HG03135 (cell line): ENCODE measurements at regions not wholly inside any gene's neighbourhood (a gene's known extent, or its start where the extent isn't known, plus 50 kb on each side); places are given as distances from the start of the nearest gene placed in this dataset.
"Not testable (repeated sequence)": the region's sequence is repeated elsewhere in the genome, so short reads cannot be mapped to it uniquely, and the experiment has no call there.

Source experiments
- ATAC-seq: cut with Tn5 transposase; IDR thresholded peaks from one replicate; pipeline ENCODE4 v1.9.1; 2021; ENCODE audit warnings: mild to moderate bottlenecking, moderate library complexity; ENCODE audit not compliant: unreplicated experiment

DNA sequence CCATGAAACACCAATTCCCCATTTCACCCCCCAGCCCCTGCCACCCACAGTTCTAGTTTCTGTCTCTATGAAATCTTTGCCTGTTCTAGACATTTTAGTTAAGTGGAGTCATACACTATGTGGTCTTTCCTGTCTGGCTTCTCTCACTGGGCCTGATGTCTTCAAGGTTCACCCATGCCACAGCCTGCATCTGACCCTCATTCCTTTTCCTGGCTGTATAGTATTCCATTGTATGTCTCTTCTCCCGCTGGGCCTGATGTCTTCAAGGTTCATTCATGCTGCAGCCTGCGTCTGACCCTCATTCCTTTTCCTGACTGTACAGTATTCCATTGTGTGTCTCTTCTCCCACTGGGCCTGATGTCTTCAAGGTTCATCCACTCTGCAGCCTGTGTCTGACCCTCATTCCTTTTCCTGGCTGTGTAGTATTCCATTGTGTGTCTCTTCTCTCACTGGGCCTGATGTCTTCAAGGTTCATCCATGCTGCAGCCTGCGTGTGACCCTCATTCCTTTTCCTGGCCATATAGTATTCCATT is 191.7 kb downstream of the CRLF2 start:
- ATAC-seq = no peak

DNA sequence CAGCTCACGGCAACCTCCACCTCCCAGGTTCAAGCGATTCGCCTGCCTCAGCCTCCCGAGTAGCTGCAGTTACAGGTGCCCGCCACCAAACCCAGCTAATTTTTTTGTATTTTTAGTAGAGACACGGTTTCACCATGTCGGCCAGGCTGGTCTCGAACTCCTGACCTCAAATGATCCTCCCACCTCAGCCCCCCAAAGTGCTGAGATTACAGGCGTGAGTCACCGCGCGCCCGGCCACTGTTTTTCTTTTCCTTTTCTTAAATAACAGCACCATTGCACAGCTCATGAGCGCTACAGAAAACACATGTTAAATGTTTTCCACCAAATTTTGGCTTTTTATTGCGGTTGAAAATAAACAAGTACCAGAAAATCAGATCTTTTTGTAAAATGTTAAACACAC is 195.5 kb downstream of the CRLF2 start:
- not testable (repeated sequence) for ATAC-seq

DNA sequence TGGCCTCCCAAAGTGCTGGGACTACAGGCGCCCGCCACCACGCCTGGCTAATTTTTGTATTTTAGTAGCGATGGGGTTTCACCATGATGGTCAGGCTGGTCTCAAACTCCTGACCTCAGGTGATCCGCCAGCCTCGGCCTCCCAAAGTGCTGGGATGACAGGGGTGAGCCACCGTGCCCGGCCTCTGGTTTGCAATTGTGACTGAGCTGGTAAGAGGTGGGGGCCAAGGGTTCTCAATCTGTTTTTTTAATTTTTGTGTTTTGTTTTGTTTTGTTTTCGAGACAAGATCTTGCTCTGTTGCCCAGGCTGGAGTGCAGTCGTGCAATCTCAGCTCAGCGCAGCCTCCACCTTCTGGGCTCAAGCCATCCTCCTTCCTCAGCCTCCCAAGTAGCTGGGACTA is 196.2 kb downstream of the CRLF2 start:
- not testable (repeated sequence) for ATAC-seq

DNA sequence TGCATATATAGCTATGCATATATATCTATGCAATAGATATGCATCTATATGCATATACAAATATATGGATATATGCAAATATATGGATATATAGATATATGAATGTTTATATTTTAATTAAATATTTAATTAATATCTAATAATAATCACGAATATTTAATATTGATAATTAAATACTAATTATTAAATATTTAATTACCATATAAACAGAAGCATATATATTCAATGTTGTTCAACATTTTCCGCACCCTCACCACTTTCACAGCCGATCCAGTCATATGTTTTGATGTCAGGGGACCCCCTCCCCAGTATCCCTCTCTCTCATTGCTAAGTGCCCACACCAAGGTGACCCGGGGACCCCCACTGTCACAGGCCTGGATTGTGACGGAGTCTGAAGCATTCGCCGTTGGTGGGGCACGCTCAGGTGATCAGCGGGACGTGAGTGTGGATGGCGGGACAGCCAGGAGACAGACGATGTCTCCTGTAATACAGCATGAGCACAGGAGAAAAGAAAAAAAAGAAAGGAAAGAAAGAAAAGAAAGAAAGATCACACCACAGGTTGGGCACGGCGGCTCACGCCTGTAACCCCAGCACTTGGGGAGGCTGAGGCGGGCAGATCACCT is 199.7 kb downstream of the CRLF2 start:
- ATAC-seq = no peak

DNA sequence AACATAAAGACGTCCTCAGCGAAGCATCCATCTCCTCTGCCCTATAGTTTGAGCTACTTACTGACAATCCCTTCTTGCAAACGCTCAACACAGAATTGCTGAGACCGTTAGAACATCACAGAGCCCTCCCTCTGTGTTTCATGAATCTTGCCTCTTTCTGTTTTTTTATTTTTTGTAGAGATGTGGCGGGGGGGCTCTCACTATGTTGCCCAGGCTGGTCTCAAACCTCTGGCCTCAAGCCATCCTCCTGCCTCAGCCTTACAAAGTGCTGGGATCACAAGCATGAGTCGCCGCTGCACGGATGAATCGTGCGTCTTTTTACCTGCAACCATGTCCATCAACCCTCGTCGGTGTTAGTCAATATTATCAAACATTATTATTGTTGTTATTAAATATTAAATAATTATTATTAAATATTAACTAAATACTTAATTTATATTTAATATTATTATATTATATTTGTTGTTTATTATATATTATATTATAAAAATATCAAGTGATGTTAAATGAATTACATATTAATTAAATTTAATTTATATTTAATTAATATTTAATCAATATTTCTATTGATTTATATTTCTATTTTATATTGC is 200.7 kb downstream of the CRLF2 start:
- ATAC-seq = no peak

DNA sequence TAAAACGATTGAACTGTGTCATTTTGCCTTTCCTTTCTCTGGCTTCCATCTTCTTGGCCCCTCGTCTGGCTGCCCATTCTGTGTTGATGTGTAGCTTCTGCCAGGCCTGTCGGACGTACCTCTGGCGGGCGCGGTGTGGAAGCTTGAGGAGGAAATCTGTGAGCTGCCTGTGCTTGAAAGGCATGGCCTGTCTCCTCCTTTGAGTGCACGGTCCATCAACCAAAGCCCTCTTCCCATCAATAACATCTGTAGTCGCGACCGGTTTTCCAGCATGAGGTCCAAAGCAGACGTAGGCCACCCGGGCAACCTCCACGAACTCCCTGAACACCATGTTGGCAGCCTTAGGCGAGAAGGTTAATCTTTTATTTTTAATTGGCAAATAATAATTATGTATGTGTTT is 202.7 kb downstream of the CRLF2 start:
- no peak for ATAC-seq

DNA sequence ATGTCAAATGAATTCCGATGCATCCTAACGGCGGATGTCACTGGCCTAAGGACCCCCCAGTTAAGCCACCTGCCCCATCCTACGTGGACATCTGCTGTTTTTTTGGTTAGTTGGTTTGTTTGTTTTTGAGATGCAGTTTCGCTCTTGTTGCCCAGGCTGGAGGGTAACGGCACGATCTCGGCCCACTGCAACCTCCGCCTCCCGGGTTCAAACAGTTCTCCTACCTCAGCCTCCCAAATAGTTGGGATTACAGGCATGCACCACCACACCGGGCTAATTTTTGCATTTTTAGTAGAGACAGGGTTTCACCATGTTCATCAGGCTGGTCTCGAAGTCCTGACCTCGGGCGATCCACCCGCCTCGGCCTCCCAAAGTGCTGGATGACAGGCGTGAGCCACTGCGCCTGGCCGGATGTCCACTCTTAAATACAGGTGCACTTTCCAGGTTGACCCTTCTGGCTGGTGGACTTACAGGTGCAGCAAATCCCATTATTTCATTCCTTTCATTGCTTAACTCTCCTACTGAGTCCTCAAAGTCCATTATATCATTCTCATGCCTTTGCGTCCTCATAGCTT is 206.2 kb downstream of the CRLF2 start:
- ATAC-seq = no peak

DNA sequence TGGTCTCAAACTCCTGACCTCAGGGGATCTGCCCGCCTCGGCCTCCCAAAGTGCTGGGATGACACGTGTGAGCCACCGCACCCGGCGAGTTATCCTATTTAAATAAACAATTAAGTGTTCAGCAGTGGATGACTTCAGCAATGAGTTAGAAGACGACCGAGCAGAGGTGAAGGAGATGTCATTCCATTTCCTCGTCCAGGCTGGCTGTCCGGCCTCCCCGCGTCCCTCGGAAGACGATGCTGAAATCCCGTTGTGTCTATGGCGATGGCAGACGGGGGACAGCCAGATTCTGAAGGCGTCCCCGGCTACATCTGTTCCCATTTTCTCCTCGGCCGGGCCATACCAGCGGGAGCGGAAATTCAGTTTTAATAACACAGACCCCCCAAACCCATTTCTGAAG is 209.8 kb downstream of the CRLF2 start:
- no peak for ATAC-seq

DNA sequence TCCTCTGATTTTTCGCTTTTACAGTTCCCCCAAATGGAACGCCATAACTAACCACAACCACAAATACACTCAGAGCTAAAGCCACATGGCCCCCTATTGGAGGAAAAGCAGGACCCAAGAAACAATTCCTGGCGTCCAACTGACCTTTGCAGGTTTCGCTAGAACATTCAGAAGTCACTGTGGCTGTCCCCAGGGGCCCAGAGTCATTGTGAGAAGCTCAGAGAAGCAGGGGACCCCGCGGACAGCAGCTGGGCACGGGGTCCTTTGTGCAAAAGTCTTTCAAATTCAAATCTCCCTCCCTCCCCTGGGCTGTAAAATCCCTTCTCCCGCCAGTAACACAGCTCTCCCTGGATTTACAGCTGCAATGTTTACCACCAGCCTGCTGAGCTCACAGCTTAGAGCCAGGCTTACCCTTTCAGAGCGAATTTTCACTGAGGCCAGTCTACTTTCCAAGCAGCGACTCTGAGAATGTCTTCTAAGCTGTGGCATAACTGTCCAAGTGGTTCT is 214.8 kb downstream of the CRLF2 start:
- no peak for ATAC-seq

DNA sequence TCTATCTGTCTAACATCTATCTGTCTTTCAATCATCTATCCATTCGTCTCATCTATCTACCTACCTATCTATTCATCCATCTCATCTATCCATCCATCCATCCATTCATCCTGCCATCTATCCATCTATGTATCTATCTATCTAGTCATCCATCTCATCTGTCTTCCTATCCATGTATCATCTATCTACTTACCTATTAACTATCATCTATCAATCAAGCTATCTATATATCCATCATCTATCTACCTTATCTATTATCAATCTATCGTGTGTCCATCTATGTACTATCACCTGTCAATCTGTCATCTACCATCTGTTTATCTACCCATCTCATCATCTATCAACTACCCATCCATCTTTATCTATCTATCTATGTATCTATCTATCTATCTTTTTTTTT is 217.7 kb downstream of the CRLF2 start:
- no peak for ATAC-seq

DNA sequence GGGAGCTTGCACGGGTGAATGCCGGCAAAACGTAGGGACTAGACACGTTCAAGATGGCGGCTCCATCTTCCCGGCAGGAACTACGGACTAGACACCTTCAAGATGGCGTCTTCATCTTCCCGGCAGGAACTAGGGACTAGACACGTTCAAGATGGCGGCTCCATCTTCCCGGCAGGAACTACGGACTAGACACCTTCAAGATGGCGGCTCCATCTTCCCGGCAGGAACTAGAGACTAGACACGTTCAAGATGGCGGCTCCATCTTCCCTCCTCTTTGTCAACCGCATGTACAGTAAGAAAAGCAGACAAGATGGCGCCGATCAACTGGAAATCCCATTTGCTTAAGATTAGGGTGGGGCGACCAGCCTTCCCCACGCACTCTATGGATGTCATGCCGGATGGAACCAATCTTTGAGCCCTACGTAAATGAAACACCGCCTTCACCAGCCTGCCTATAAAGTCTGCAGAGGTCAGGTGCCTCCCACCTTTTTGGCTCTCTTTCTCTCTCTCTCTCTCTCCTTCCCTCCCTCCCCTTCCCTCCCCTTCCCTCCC is 222.4 kb downstream of the CRLF2 start:
- ATAC-seq = peak; percentile 97

DNA sequence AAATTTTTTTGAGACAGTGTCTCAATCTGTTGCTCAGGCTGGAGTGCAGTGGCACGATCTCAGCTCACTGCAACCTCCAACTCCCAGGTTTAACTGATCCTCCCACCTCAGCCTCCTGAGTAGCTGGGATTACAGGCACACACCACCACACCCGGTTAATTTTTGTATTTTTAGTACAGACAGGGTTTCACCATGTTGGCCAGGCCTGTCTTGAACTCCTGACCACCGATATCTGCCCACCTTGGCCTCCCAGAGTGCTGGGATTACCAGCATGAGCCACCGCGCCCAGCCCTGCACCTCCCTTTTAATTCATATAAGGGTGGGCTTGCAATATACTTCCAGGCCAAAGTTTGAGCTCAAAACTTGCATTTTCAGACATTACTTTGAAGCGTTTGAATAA is 223.9 kb downstream of the CRLF2 start:
- not testable (repeated sequence) for ATAC-seq

DNA sequence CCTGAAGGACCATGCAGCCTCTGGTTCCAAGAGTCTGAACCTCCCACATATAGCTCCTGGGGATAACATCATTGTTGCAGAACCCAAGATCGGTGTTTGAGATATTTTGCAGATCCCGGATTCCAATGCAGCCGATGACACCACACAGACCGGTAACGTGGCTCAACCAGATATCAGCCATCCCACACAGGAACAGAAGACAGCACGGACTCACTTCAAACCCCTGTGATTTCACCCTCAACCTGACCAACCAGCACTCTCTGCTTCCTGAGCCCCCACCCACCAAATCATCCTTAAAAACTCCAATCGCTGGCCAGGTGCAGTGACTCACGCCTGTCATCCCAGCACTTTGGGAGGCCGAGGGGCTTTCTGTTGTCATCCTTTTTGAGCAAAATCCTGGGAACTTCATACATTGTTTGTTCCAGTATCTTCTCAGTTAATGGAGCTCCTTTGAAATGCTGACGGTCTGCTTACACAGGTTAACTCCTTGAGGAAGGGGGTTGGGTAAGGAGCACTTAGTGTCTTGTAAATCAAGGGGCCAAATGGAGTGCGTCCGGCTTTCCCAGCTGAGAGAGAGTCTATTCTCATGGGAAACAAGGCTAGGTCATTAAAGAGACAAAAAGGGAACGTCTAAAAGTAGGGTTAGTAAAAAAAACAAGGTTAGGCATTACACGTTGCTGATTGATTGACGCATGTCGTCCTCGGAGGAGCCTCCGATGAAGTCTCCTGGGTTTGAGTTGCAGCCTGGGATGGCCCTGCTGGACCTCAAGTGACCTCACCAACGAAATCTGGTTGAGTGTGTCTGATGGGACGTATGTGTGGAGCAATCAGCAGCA is 230.4 kb downstream of the CRLF2 start:
- no peak for ATAC-seq

DNA sequence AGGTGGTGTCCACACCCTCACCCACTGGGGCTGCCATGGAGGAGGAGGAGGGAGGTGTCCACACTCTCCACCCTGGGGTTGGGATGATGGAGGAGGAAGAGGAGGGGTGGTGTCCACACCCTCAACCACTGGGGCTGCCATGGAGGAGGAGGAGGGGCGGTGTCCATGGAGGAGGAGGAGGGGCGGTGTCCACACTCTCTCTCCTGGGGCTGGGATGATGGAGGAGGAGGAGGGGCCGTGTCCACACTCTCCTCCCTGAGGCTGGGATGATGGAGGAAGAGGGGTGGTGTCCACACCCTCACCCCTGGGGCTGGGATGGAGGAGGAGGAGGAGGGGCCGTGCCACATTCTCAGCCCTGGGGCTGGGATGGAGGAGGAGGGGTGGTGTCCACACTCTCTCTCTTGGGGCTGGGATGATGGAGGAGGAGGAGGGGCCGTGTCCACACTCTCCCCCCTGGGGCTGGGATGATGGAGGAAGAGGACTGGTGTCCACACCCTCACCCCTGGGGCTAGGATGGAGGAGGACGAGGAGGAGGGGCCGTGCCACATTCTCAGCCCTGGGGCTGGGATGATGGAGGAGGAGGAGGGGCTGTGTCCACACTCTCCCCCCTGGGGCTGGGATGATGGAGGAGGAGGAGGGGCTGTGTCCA is 231.7 kb downstream of the CRLF2 start:
- ATAC-seq = no peak

DNA sequence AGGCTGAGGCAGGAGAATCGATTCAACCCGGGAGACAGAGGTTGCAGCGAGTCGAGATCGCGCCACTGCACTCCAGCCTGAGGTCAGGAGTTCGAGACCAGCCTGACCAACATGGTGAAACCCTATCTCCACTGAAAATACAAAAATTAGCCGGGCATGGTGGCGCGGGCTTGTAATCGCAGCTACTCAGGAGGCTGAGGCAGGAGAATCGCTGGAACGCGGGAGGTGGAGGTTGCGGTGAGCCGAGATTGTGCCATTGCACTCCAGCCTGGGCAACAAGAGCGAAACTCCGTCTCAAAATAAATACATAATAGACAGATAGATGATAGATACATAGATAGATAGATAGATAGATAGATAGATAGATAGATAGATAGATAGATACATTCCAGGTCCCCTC is 233.3 kb downstream of the CRLF2 start:
- not testable (repeated sequence) for ATAC-seq

DNA sequence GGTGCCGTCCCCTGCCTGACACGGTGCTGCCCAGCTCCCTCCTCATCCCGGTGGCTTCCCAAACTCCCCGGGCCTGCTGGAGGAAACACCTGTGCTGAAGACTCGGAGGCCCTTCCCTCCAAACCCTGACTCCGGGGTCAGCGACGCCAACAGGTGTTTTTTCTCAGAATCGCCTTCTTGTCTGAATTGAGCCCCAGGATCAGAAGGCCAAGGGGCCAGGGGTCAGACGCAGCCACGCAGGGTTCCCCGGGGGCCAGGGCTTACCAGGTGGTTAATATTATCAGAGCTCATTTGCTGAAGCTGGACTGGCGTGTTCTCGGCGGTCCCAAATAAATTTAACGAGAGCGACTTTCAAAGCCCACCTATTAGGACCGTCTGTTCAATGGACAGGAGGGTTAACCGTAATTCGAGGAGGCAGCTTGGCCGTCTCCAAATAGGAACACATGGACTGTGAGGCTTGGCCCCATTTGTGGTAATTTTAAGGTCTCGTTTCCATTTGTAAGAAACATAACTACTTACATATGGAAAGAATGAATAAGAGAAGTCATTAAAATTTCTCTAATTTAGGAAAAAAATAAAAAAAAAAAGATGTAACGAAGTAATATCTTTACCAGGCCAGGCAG is 239.3 kb downstream of the CRLF2 start:
- ATAC-seq = no peak

DNA sequence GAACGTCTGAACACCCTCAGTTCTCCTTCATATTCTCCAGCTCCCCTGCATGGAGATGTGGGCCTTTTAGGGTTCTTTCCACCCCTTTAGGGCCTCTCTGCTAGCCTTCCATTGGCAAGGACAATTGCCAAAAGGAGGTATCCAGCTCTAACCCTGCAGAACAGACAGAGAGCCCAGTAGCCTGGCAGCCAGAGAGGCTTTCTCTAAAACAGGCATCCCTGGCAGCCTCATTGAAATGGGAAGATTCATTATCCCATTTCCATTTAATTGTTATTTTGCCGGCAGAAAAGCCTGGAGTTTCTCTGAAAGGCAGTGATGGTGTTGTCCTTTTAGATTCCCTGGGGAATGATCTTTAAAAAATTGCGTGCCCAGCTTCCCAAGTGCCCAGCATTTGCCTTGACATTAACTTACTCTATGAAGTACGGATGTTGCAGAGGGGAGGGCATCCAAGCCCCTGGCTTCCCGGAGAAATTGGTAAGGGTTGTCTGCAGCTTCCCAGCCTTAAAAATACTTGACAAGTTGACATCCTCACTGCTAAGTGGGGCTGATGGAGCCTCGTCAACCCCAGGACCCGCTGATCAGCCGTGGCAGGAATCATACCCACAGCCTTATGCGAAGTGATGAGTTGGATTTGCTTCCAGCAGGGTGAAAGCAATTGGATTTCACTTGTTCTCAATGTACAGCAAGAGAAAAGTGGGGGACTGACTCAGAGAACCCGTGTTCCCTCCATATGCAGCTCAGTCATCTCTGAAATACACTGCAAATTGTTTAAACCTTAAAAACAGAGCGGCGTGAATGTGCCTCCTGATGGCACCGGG is 244.1 kb downstream of the CRLF2 start:
- no peak for ATAC-seq

DNA sequence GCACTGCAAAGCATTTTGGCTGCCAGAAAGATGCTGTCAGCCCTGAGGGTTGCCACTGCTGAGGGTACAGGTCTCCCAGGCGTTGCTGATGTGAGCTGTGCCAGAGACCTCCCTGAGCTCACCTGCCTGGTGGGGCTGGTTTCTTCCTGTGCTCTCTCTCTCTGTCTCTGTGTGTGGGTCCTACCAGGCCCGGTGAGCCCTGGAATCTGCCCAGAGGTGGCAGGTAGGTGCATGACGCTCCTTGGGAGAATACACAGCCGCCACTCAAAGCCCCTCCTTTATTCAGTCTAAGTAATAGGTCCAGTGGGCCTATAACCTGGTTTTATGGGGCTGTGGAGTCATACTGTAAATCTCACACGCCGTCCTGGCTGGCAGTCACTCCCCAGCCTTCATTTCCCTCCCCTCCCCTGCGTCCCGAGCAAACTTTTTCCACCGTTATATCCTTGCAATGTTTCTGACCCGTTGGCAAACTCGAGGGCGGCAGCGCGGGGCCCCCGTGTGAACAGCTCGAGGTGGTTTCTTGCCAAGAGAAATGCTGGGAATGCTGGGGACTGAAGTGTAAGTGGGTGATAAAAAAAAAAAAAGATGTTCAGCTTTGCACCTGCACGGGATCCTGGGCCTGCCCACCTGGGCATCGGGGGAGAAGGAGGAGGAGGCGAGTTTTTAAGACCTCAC is 245.9 kb downstream of the CRLF2 start:
- ATAC-seq = no peak
